ENCODE measurements at regions not wholly inside any gene's neighbourhood (a gene's known extent, or its start where the extent isn't known, plus 50 kb on each side); places are given as distances from the start of the nearest gene placed in this dataset.
"Not testable (repeated sequence)": the region's sequence is repeated elsewhere in the genome, so short reads cannot be mapped to it uniquely, and the experiment has no call there.

GRCh38 chrX:148080593-148080992, 99.5 kb downstream of the FMR1NB start:
- DNase-seq, result no peak

GRCh38 chrX:148084611-148085010, 103.5 kb downstream of the FMR1NB start:
- no peak for DNase-seq

DNA sequence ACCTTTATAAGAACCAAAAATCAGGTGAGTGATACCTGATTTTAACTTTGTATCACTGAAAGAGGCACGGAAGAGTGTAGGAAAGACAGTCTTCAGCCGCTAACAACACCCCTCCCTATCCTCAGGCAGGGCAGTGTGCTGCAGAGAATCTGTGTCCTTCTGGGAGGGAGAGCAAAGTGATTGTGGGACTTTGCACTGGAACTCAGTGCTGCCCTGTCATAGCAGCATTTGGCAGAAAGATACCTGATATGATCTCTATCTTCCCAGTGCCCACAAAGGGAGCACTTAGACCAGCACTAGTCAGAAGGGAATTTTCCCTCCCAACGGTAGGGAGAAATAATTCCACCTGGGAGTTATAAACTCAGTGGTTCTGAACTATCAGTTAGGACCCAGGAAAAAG, 139.0 kb downstream of the FMR1NB start:
- DNase-seq, result no peak

DNA sequence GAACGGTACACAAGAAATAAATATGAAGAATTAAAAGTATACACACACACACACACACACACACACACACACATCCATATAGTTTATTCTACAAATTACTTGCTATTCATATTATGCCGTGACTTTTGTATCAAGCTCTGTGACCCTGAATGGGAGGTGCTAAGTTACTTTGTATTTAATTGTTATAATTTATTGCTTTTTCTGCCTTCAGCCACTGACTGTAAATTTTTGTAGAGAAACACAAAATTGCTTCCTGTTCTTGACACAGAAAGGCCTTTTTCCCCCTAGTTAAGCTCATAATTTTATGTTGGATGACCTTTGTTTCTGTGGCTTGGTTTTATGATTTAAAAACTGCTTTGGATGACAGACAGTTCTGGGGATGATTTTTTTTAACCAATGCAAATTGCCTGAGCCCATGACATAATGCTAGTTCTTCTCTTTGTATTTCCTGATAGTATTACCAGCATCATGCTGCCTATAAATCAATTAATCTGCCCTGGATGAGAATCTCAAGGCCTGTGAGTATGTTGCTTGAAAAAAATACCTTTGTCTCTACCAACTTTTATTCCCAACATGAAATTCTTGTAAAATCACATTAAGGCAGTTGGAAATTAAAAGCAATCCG, 140.0 kb downstream of the FMR1NB start:
- no peak for DNase-seq

DNA sequence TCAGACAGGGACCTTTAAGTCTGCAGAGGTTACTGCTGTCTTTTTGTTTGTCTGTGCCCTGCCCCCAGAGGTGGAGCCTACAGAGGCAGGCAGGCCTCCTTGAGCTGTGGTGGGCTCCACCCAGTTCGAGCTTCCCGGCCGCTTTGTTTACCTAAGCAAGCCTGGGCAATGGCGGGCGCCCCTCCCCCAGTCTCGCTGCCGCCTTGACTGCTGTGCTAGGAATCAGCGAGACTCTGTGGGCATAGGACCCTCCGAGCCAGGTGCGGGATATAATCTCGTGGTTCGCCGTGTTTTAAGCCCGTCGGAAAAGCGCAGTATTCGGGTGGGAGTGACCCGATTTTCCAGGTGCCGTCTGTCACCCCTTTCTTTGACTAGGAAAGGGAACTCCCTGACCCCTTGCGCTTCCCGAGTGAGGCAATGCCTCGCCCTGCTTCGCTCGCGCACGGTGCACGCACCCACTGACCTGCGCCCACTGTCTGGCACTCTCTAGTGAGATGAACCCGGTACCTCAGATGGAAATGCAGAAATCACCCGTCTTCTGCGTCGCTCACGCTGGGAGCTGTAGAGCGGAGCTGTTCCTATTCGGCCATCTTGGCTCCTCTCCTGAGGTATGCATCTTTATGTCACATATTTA, 147.9 kb downstream of the FMR1NB start:
- not testable (repeated sequence) for DNase-seq

DNA sequence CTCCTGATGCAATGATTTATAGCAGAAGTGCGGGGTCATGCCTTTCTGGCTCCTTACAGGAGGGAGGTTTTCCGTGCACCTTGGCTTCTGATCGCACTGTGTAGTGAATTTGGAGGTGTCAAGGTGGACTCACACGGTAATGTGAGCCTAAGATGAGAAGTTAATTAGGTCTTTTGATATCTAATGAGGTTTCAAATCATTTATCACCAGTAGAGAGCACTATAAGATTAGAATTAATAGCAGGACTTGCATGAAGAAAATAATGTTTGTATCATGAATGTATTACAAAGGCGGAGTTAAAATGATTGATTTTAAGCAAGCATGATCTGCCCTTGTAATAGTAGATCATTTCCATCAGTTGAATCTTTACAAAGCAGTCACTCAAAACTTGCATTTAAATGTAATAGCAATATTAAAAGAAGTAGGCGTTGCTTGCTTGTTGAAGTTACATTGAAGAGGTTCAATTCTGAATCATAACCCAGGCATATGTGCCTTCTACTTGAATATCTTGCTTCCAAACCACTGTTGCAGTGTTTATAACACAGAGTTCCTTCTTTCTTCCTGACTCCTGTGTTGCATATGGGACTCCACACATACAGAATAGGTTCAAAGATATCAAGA, 152.1 kb downstream of the FMR1NB start:
- DNase-seq, result peak; percentile 0

GRCh38 chrX:148134578-148134977, 153.4 kb downstream of the FMR1NB start:
- no peak for DNase-seq

GRCh38 chrX:148135738-148136137, 154.6 kb downstream of the FMR1NB start:
- DNase-seq, result no peak

DNA sequence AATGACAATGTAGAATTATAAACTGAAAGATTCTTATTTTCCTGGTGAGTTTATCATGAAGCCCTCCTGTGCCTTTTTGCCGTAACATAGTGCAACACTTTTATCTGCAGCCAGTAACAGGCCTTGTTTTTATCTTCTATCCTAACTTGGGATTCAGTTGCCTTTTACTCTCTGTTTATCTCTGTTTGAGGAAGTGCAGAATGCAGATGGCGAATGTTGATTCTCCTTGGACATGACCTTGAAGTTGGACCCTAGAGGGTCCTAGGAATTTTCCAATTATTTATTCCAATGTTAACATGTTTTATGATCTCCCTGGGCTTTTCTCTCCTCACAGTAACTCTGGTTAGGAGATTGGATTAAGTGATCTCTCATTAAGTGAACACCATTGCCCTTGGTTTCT, 165.0 kb downstream of the FMR1NB start:
- DNase-seq, result no peak

DNA sequence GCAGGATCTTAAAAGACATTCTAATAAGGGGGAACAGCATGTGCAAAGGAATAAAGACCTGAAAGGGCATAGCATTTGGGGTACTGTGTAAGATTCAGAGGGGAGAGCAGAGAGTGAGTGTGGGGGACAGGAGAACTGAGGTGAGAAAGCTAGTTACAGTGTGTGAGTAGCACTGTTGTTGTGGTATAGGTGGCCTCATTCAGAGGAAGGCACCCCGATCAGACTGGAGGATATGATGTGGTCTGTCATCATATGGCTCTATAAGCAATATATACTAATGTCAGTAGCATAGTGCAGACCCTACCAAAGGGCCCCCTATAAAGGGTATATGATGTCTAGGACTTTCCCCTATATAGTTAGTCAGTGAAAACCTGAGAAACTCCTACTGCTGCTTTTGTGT, 175.8 kb downstream of the FMR1NB start:
- no peak for DNase-seq

DNA sequence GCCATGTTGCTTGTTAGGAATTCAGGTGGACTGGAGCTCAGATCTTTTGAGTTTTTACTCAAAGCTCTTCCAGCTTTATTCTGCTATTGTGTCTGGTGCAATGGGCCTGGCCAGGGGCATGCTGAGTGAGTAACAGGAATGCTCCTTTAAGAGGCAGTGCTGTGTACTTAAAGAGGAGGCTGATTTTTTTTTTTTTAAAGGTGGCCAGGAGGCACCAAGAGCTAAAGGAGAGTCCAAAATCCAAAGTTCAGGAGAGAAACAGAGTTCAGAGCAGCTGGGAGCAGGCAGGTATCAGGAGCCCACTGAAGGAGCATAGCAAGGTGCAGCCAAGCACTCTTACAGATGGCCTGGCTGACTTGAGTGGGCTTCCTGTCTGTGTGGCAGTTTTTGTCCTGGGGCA, 178.7 kb downstream of the FMR1NB start:
- no peak for DNase-seq

DNA sequence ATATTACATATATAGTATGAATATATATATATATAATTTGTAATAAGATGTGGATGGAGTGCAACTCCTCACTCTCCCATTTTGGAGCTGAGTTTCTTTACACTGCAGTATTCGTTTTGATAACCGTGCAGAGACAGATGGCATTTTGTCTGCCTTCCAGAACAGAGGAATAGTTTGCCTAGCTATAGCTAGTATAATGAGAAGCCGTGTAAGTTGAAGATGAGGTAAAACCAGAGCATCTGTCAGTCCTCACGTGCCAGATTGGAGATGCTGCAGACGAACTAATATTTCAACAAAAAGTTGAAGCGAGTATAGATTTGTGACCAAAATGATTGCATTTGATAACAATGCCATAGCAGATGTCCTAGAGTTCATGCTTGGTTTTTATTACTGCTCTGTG, 180.6 kb downstream of the FMR1NB start:
- no peak for DNase-seq

DNA sequence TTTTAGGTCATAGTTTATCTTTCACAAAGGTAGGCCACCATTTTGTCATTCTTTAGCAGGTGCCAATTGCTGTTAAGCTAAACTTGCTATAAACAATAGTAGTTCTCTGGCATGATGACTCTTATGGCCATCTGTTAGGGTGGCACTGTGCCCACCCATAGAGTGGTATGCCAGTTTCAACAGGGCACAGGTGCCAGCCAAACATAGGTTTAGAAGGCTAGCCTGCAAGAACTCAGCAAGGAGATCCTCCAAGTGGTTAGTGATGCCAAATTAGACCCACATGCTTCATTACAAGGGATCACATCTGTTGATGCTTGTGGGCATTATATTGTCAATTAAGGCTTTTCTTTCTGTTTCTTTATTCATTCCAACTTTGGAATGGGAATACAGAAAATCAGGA, 204.5 kb downstream of the FMR1NB start:
- no peak for DNase-seq

DNA sequence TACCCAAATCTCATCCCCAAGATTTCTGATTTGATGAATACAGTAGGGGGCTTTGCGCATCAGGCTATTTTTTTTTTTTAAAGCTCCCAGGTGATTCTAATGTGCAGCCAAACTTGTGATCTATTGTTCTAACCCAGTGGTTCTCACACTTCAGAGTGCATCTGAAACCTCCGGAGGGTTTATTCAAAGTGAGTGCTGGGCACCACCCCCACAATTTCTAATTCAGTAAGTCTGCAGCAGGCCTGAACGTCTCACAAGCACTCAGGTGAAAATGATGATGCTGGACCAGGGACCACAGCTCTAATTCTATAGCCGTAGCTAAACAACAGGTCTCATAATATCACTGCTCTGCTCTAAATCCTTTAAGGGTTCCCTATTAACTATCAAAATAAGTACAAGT, 211.4 kb downstream of the FMR1NB start:
- DNase-seq, result no peak

GRCh38 chrX:148193759-148194158, 212.6 kb downstream of the FMR1NB start:
- no peak for DNase-seq

- no peak for DNase-seq
These were observed 222.4 kb downstream of the FMR1NB start for GRCh38 chrX:148203531-148203930.

GRCh38 chrX:148204195-148204594, 223.1 kb downstream of the FMR1NB start:
- no peak for DNase-seq

DNA sequence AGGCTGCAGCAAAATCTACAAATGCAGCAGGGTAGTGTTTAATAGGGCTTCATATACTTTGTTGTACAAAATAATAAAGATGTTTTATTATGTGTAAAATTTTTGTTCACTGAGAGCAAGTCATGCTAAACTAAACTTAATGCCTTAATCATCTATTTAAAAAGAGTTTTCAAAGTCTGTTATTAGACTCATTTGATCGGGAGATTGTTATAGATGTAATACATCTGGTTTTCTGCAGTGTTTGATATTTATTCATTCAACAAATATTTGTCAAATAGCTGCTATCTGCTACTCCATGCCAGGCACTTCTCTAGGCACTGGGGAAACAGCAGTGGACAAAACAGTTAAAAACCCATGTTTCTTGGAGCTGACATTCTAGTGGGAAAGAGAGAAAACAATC, 233.6 kb downstream of the FMR1NB start:
- DNase-seq, result no peak

DNA sequence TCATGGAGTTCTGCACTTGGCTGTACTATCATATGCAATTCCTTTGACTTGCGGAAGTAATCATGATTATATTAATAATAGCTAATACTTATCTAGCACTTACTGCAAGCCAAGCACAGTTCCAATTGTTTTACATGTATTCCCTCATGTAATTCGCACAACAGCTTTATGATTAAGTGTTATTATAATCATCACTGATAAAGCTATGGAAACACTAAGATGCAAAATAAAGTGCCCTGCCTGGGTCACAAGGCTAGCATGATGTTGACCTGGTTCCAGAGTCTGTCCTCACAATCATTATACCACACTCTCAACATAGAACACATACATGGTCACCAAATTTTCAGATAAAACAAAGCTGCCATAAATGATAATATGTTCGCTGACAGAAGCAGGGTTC, 234.6 kb downstream of the FMR1NB start:
- DNase-seq, result no peak

- no peak for DNase-seq
These were observed 242.2 kb downstream of the FMR1NB start for GRCh38 chrX:148223361-148223760.

DNA sequence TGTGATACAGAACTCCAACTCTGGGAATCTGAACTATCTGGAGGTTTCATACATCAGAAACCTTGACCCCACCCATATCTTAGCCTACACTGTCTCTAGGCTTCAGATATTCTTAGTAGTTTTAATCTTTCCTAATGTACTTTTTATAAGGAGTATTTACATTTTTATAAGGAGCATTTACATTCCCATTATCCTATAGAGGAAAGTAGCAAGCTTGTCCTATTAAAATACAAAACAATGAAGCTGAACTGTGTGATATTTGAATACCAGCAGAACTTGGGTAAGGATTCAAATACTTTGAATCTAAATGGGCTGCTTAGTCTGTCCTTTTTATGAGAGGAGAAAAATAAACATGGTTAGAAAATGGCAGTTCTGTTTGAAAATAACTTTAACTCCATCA, 247.4 kb downstream of the FMR1NB start:
- no peak for DNase-seq

DNA sequence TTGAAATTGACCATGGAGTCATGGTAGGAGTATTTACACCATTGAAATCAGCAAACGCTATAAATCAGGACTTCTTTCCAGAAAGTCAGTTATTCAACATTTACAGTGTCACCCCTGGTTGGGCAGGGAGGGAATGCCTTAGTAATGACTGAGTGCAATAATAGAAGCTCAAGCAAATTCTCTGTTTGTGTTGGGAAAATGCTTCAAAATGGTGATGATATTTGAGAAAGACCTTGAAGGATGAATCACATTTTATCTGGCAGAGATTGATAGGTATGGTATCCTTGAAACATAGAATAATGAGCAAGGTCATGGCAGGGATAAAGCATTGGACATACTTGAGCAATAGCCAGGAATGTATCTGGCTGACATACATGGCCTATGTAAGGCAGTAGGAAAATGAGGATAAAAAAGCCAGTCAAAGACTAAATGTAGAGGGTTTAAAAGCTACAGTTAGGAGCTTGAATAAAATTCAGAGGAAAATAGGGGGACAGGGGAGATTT, 248.7 kb downstream of the FMR1NB start:
- no peak for DNase-seq

- DNase-seq, result no peak
These were observed 240.4 kb upstream of the AFF2 start for GRCh38 chrX:148259990-148260389.

GRCh38 chrX:148265829-148266228, 234.6 kb upstream of the AFF2 start:
- DNase-seq, result no peak

- DNase-seq, result no peak
These were observed 231.7 kb upstream of the AFF2 start for GRCh38 chrX:148268673-148269072.

All from CD4-positive, alpha-beta T cell treated with Interleukin-4 for 4 hours (primary cell).